ENCODE measurements at regions not wholly inside any gene's neighbourhood (a gene's known extent, or its start where the extent isn't known, plus 50 kb on each side); places are given as distances from the start of the nearest gene placed in this dataset.

GRCh38 chr1:181412746-181413145 is 70.6 kb upstream of the CACNA1E start:
- no peak for DNase-seq (ENCODE audit: low read depth)
- TF ChIP-seq, protein P1, sequence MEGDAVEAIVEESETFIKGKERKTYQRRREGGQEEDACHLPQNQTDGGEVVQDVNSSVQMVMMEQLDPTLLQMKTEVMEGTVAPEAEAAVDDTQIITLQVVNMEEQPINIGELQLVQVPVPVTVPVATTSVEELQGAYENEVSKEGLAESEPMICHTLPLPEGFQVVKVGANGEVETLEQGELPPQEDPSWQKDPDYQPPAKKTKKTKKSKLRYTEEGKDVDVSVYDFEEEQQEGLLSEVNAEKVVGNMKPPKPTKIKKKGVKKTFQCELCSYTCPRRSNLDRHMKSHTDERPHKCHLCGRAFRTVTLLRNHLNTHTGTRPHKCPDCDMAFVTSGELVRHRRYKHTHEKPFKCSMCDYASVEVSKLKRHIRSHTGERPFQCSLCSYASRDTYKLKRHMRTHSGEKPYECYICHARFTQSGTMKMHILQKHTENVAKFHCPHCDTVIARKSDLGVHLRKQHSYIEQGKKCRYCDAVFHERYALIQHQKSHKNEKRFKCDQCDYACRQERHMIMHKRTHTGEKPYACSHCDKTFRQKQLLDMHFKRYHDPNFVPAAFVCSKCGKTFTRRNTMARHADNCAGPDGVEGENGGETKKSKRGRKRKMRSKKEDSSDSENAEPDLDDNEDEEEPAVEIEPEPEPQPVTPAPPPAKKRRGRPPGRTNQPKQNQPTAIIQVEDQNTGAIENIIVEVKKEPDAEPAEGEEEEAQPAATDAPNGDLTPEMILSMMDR (IDR thresholded peaks at IDR 0.05; ENCODE audit: insufficient read depth, low read length, severe bottlenecking): no peak
- no peak overlapping the region for H3K4me3 ChIP-seq (ENCODE audit: low read depth, low read length)
- H3K36me3 ChIP-seq (ENCODE audit: control insufficient read depth, insufficient read depth, low read length): no peaks in the 10 kb centered on the region
- FAIRE-seq: no peak
- H3K27me3 ChIP-seq (ENCODE audit: control insufficient read depth, insufficient read depth, low read length): no peaks in the 10 kb centered on the region

DNA sequence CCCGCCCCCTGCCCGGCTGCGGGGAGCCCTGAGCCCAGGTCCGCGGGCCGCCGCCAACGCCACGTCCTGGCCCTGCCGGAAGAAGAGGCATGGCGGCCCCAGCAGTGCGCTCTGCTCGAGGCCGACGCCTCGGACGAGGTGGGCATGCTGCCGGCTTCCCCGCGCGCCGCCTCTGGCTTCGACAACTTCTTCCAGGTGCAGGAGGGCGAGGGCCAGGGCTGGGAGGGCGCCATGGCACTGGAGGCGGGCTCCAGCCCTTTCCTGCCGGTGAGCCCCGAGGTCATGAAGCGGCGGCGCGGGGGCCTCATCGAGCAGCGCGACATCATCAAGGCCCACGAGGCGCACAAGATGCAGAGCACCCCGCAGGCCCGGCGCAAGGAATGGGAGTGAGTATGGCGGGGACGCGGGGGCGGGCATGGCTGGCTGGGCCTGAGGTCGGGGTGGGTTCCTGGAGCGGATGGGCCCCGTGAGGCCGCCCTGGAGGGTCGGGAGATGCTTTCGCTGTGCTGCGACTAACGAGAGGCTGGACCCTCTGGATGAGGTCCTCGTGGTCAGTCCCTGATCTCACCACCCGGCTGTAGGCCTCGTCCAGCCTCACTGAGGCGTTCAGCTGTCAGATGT is 70.0 kb upstream of the CACNA1E start:
- DNase-seq (ENCODE audit: low read depth): no peak
- H3K4me3 ChIP-seq (ENCODE audit: low read depth, low read length): no peak overlapping the region
- TF ChIP-seq, protein P1 (IDR thresholded peaks at IDR 0.05; ENCODE audit: insufficient read depth, low read length, severe bottlenecking): no peak
- H3K36me3 ChIP-seq (ENCODE audit: control insufficient read depth, insufficient read depth, low read length): no peaks in the 10 kb centered on the region
- FAIRE-seq: no peak
- no peaks in the 10 kb centered on the region for H3K27me3 ChIP-seq (ENCODE audit: control insufficient read depth, insufficient read depth, low read length)

DNA sequence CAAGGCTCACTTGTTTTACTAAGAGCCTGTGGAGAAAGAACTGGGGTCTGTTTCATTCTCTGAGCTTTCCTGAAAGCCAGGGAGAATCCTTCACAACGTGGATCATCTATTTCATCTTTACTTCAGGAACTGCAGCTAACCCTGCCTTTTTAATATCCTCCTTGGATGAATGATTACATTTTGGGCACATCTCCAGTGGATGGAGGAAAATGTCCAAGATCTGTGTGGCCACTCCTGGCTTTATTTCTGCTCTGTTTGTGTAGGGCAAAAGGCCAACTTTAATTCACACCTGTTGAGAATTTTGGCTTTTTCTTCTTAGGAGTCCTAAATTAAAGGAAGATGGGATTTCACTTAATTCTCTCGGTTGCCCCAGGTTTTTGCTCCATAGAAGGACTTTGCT is 69.5 kb upstream of the CACNA1E start:
- TF ChIP-seq, protein P1 (IDR thresholded peaks at IDR 0.05; ENCODE audit: insufficient read depth, low read length, severe bottlenecking): no peak
- Histone ChIP-seq H3K36me3 (ENCODE audit: control insufficient read depth, insufficient read depth, low read length) (no peaks in the 10 kb centered on the region), H3K4me3 (ENCODE audit: low read depth, low read length) (no peak overlapping the region), H3K27me3 (ENCODE audit: control insufficient read depth, insufficient read depth, low read length) (no peaks in the 10 kb centered on the region)
- FAIRE-seq (no peak), DNase-seq (ENCODE audit: low read depth) (no peak)

DNA sequence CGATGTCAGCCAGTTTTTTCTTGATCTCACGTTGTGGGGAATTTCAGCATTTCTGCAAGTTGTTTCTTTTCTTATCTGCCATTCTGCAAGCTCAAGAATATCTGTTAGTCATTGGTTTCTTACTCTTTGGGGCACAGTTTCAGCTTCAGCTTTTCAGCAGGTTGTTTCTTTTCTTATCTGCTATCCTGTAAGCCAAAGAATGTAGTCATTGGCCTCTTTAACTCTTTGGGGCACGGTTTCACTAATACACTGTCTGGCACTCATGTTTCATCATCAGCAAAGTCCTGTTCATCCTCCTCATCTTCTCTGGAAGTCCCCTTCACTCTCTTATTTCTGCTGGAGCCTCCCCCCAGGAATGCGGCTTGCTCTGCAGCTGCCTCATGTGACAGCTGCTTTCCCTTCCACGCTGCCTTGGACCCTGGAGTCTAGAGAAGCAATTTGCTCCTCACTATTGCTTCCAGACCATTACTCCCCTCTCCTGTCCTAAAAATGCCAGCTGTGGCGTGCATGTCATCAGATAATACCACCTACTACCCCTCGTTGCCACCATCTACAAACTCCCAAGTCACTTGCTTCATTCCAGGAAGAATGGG is 67.0 kb upstream of the CACNA1E start:
- FAIRE-seq (peak; percentile 64), DNase-seq (ENCODE audit: low read depth) (no peak)
- H3K36me3 ChIP-seq (ENCODE audit: control insufficient read depth, insufficient read depth, low read length): no peaks in the 10 kb centered on the region
- no peaks in the 10 kb centered on the region for H3K27me3 ChIP-seq (ENCODE audit: control insufficient read depth, insufficient read depth, low read length)
- TF ChIP-seq, protein P1 (IDR thresholded peaks at IDR 0.05; ENCODE audit: insufficient read depth, low read length, severe bottlenecking): no peak
- H3K4me3 ChIP-seq (ENCODE audit: low read depth, low read length): no peak overlapping the region

GRCh38 chr1:181417915-181418314 is 65.4 kb upstream of the CACNA1E start:
- no peak for DNase-seq (ENCODE audit: low read depth)
- TF ChIP-seq, protein P1 (IDR thresholded peaks at IDR 0.05; ENCODE audit: insufficient read depth, low read length, severe bottlenecking): no peak
- no peak overlapping the region for H3K4me3 ChIP-seq (ENCODE audit: low read depth, low read length)
- H3K27me3 ChIP-seq (ENCODE audit: control insufficient read depth, insufficient read depth, low read length): no peaks in the 10 kb centered on the region
- FAIRE-seq: no peak
- no peaks in the 10 kb centered on the region for H3K36me3 ChIP-seq (ENCODE audit: control insufficient read depth, insufficient read depth, low read length)

All from bronchial epithelial cell (primary cell).